ENCODE measurements at regions not wholly inside any gene's neighbourhood (a gene's known extent, or its start where the extent isn't known, plus 50 kb on each side); places are given as distances from the start of the nearest gene placed in this dataset.

DNA sequence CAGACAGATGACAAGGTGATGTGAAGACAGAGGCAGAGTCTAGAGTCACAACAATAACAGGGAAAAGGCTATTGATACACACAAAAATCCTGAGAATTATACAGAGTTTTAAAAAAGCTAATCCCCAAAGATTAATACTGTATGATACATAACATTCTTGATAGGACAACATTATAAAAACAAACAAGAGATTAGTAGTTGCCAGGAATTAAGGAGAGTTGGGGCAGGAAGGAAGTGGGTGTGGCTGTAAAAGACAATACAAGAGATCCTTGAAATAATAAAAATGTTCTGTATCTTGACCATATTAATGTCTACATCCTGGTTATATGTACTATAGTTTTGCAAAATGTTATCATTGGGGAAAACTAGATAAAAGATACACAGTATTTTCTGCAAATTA lies 309.5 kb upstream of the PMFBP1 start:
- TF ChIP-seq EP300 (IDR thresholded peaks at IDR 0.05) (no peak), POLR2A (IDR thresholded peaks at IDR 0.05) (no peak)
- TF ChIP-seq, protein P1, sequence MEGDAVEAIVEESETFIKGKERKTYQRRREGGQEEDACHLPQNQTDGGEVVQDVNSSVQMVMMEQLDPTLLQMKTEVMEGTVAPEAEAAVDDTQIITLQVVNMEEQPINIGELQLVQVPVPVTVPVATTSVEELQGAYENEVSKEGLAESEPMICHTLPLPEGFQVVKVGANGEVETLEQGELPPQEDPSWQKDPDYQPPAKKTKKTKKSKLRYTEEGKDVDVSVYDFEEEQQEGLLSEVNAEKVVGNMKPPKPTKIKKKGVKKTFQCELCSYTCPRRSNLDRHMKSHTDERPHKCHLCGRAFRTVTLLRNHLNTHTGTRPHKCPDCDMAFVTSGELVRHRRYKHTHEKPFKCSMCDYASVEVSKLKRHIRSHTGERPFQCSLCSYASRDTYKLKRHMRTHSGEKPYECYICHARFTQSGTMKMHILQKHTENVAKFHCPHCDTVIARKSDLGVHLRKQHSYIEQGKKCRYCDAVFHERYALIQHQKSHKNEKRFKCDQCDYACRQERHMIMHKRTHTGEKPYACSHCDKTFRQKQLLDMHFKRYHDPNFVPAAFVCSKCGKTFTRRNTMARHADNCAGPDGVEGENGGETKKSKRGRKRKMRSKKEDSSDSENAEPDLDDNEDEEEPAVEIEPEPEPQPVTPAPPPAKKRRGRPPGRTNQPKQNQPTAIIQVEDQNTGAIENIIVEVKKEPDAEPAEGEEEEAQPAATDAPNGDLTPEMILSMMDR (IDR thresholded peaks at IDR 0.05): no peak
- no peak overlapping the region for H3K4me3 ChIP-seq
- H3K36me3 ChIP-seq: no peaks in the 10 kb centered on the region

DNA sequence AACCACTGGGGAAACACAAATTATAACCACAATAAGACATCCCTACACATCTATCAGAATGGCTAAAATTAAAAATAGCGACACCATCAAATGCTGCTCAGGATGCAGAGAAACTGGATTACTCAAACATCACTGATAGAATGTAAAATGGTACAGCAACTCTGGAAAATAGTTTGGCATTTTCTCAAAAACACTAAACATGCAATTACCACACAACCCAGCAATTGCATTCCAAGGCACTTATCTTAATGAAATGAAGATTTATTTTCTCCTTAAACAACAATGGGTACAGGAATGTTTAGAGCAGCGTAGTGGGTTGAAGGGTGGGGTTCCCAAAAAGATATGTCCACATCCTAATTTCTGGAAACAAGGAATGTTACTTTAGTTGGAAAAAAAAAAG lies 309.0 kb upstream of the PMFBP1 start:
- Histone ChIP-seq H3K27me3 (no peaks in the 10 kb centered on the region), H3K9me3 (no peaks in the 10 kb centered on the region), H3K27ac (no peak overlapping the region), H3K4me1 (ENCODE audit: insufficient read depth) (no peaks in the 10 kb centered on the region), H3K36me3 (no peaks in the 10 kb centered on the region), H3K4me3 (no peak overlapping the region)
- TF ChIP-seq EP300 (IDR thresholded peaks at IDR 0.05) (no peak), POLR2A (IDR thresholded peaks at IDR 0.05) (no peak)
- TF ChIP-seq, protein P1 (IDR thresholded peaks at IDR 0.05): no peak
- intact Hi-C loops (cut with DNase I): no loop called here
- DNase-seq: no peak
- 57 to 78% (median 69%) methylated on average over 2 of the region's 2 CpGs for WGBS, 3 donors

More for the DNA sequence above, 309.5 kb upstream of the PMFBP1 start:
- intact Hi-C loops (cut with DNase I): no loop called here
- DNase-seq: no peak
- Histone ChIP-seq H3K27me3 (no peaks in the 10 kb centered on the region), H3K9me3 (no peaks in the 10 kb centered on the region), H3K4me1 (ENCODE audit: insufficient read depth) (no peaks in the 10 kb centered on the region), H3K27ac (no peak overlapping the region)

DNA sequence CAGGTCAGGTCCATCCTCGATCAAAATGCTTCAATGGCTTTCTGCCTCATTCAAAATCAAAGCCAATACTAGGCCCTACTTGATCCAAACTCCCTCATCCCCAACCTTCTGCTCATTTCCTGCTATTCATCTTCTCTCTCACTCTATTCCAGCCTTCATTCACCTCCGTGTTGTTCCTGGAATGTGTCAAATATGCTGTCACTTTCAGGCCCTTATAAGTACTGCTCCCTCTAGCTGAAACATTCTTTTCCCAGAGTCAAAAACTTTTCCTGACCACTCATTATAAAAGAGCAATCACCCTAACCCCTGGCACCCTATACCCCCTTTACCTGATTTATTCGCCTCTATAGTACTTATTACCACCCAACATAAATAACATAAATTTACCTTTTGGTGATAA lies 303.7 kb upstream of the PMFBP1 start:
- Histone ChIP-seq H3K36me3 (no peaks in the 10 kb centered on the region), H3K27ac (no peak overlapping the region), H3K4me3 (no peak overlapping the region), H3K27me3 (no peaks in the 10 kb centered on the region), H3K4me1 (ENCODE audit: insufficient read depth) (no peaks in the 10 kb centered on the region), H3K9me3 (no peaks in the 10 kb centered on the region)
- WGBS, 3 donors: 74 to 85% (median 80%) methylated on average over 3 of the region's 3 CpGs
- TF ChIP-seq EP300 (IDR thresholded peaks at IDR 0.05) (no peak), POLR2A (IDR thresholded peaks at IDR 0.05) (no peak)
- TF ChIP-seq, protein P1 (IDR thresholded peaks at IDR 0.05): no peak
- intact Hi-C loops (cut with DNase I): loop anchor here in 1 of 4 donors (10.0 kb wide), 1 partner anchor 241 kb away; no protein-coding TSS in a partner anchor
- DNase-seq: no peak

DNA sequence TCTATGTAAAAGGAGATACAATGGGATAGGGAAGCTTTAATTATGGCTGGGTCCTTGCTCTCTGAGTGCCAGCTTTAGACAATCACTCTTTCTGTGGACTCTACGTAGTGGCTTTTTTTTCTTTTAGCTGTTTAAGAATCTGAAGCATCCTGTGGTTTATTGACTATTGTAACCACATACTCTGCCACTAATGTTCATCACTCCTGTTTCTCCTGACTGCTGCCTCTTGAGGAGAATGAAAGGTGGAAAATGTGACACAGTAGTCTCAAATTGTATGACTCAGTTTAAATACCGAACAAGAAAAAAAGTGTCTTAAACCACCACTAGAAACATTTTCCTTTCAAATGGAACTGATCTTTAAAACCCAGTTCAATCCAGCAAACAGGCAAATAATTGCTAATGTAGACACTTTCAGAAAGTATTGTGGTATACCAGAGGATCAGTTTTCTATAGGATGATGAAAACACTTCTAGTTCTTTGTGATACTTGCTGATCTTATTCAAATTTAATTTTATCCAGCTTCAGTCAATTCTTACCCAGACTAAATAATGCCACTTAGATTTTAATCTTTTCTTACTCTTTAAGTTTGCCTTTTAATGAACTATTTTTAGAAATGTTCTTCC lies 302.7 kb upstream of the PMFBP1 start:
- DNase-seq: no peak
- Histone ChIP-seq H3K36me3 (no peaks in the 10 kb centered on the region), H3K4me1 (ENCODE audit: insufficient read depth) (no peaks in the 10 kb centered on the region), H3K27me3 (no peaks in the 10 kb centered on the region), H3K4me3 (no peak overlapping the region), H3K27ac (no peak overlapping the region), H3K9me3 (no peaks in the 10 kb centered on the region)
- intact Hi-C loops (cut with DNase I): loop anchor here in 1 of 4 donors (10.0 kb wide), 1 partner anchor 240 kb away; no protein-coding TSS in a partner anchor
- WGBS, 3 donors: 62 to 73% (median 71%) methylated on average over 2 of the region's 2 CpGs
- TF ChIP-seq POLR2A (IDR thresholded peaks at IDR 0.05) (no peak), EP300 (IDR thresholded peaks at IDR 0.05) (no peak)
- TF ChIP-seq, protein P1 (IDR thresholded peaks at IDR 0.05): no peak
